HG03175 (cell line): ENCODE measurements at regions not wholly inside any gene's neighbourhood (a gene's known extent, or its start where the extent isn't known, plus 50 kb on each side); places are given as distances from the start of the nearest gene placed in this dataset.

Experiments
- ATAC-seq: cut with Tn5 transposase; IDR thresholded peaks from one replicate; pipeline ENCODE4 v1.9.1; 2021; ENCODE audit warnings: mild to moderate bottlenecking, moderate library complexity; ENCODE audit not compliant: unreplicated experiment

GRCh38 chr9:21657966-21658667, 144.3 kb upstream of the MTAP start:
- no peak for ATAC-seq

GRCh38 chr9:21660976-21661375, 141.5 kb upstream of the MTAP start:
- no peak for ATAC-seq

- ATAC-seq: no peak
Observed at GRCh38 chr9:21661626-21662025, 140.8 kb upstream of the MTAP start.

- no peak for ATAC-seq
Observed at GRCh38 chr9:21668516-21668915, 133.9 kb upstream of the MTAP start.

GRCh38 chr9:21669701-21670100, 132.7 kb upstream of the MTAP start:
- ATAC-seq: no peak

GRCh38 chr9:21670374-21670773, 132.1 kb upstream of the MTAP start:
- ATAC-seq: no peak

GRCh38 chr9:21672140-21672539, 130.3 kb upstream of the MTAP start:
- ATAC-seq: no peak

- ATAC-seq: no peak
Observed at GRCh38 chr9:21672761-21673160, 129.7 kb upstream of the MTAP start.

- no peak for ATAC-seq
Observed at GRCh38 chr9:21674894-21675293, 127.5 kb upstream of the MTAP start.

GRCh38 chr9:21677387-21677786, 125.0 kb upstream of the MTAP start:
- ATAC-seq: no peak

- no peak for ATAC-seq
Observed at GRCh38 chr9:21677834-21678233, 124.6 kb upstream of the MTAP start.

- ATAC-seq: no peak
Observed at GRCh38 chr9:21679432-21679831, 123.0 kb upstream of the MTAP start.

GRCh38 chr9:21680590-21680989, 121.8 kb upstream of the MTAP start:
- no peak for ATAC-seq

GRCh38 chr9:21681641-21682040, 120.8 kb upstream of the MTAP start:
- ATAC-seq: no peak

GRCh38 chr9:21682381-21682780, 120.1 kb upstream of the MTAP start:
- no peak for ATAC-seq

- ATAC-seq: no peak
Observed at GRCh38 chr9:21682981-21683380, 119.5 kb upstream of the MTAP start.

- no peak for ATAC-seq
Observed at GRCh38 chr9:21683484-21684175, 118.8 kb upstream of the MTAP start.

GRCh38 chr9:21684231-21684630, 118.2 kb upstream of the MTAP start:
- ATAC-seq: no peak

GRCh38 chr9:21684831-21685362, 117.5 kb upstream of the MTAP start:
- ATAC-seq: no peak

- ATAC-seq: no peak
Observed at GRCh38 chr9:21685502-21685901, 116.9 kb upstream of the MTAP start.

- no peak for ATAC-seq
Observed at GRCh38 chr9:21686738-21687137, 115.7 kb upstream of the MTAP start.

- no peak for ATAC-seq
Observed at GRCh38 chr9:21687351-21687750, 115.1 kb upstream of the MTAP start.
